Kidney glomerular epithelial cell (primary cell): ENCODE measurements at regions not wholly inside any gene's neighbourhood (a gene's known extent, or its start where the extent isn't known, plus 50 kb on each side); places are given as distances from the start of the nearest gene placed in this dataset.

ENCODE experiments used
- DNase-seq: peaks from one replicate; lab custom pipeline; 2025; lab: John Stamatoyannopoulos, UW

DNA sequence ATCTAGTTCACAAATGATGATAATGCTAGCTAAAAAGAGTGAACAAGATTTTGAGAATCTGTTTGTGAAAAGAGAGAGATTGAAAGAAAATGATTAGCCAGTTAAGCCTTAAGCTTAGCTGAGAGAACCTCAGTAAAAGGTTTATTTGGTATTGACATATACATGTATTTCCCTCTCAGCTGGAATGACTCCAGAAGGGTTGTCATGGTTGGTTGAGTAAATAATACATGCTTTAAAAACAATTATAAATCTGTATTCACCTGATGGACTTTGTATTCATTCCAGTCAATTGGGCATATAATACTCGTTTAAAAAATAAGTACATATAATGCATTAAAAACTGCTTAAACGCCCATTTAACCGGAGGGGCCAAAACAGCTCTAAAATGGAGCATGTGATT, 181.4 kb downstream of the GRB14 start:
- no peak for DNase-seq

DNA sequence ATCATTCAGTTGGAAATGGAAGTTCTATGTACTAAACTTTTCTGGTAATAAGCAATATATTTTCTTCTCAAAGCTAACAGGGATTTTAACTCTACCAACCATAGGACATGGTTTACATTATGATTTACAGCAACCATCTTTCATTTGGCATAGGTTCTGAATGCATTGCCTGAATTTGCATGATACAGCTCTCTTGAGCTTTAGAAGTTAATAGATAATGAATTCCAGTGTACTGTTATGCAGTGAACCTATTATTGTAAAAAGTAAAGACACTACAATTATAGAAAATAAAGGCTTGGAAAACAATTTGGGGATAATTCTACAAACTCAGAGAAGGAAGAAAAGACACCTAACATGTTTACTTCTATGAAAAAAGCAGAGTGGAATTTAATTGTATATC, 182.0 kb downstream of the GRB14 start:
- DNase-seq: no peak

DNA sequence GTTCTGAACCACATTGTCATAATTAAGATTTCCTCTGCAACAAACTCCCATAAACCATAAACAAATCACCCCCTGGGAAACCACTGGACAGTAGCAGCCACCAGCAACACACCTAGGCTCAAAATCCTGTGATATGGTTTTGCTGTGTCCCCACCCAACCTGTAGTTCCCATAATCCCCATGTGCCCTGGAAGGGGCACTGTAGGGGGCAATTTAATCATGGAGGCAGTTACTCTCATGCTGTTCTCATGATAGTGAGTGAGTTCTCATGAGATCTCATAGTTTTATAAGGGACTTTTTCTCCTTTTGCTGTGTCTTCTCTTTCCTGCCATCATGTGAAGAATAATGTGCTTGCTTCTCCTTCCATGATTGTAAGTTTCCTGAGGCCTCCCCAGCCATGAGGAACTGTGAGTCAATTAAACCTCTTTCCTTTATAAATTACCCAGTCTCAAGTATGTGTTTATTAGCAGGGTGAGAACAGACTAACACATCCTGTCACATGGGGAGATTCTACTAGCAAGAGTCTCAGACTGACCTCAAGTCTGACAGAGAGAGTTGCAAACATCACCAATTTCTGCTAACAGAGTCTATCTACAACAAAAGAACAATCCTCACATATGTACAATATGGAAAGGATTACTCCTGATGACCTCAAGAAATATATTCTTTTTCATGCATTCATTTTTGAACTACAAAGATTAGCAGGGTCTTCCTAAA, 182.6 kb downstream of the GRB14 start:
- no peak for DNase-seq

DNA sequence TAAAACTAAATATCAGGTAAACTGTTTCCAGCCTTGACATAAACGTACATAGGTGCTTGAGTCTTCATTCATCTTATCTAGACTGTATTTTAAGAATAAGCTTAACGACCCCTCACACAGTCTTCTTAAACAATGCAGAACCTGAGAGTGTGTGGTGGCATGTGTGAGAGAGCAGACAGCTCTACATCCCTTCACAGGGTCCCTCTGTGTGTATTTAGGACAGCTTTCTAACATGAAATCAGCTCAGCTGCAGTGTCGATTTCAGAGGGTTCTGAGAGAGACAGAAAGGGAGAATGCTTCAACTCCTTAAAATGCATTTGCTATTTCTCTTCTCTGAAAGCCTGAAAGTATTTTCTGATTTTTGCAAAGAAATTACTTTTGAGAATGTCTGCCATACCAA, 185.2 kb downstream of the GRB14 start:
- DNase-seq: no peak

DNA sequence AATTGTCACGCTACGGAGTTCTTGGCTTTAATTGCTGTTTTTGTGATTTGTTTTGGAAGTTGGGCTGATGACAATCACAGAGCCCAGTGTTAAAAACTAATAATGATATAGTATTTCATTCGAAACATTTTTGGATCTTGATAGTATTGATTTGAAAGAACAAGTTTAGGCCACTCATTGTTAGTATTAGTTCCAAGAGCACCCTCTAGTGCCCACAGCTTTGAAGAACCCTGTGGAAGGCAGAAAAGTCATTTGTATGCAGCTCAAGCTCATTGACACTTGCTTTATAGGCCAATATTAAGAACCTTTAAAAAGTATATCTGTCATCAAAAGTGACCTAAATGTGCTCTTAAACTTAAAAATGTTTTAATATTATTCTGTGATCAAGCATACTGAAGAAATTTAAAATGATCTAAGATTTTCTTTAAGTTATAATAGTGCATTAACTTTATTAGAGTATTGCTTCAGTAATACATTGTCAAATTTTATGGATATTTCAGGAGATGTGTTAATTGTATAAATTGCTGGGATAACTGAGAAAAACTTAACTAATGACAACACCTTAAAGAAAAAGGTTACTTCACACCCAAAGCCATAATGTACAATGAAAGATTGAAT, 191.0 kb downstream of the GRB14 start:
- peak; percentile 25 for DNase-seq

DNA sequence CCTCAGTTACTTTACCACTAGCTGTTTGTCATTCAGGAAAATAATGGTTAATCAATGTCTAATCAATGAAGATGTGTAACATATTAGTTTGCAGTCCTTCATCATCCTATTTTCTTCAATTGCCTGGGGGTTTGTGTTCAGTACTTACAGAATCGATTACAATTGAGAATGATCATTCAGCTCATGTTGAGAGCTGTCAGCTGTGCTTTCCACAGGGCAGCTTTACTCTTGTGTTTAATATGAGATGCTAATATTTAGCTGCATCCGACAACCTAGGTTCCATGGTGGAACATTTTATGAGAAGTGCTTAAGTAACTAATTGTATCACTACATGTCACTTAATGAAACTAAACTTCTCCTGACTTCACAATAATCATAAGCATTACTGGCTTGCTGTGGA, 191.9 kb downstream of the GRB14 start:
- DNase-seq: no peak

DNA sequence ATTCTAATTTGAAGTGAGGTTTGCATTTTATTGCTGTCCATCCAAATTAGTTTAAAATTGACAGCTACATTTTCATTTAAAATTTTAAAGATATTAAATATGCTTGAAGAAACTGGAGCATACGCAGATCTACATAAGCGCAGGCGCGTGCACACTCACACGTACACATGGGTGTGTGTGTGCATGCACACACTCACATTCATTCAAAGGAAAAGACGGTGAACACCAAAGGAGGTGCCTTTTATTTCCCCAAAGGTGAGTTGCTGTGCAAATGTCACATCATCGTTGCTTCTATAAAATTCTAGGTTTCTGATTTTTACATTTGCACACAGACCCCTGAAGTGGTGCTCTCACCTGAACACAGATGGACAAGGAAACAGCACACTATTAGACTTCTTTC, 194.2 kb downstream of the GRB14 start:
- no peak for DNase-seq

DNA sequence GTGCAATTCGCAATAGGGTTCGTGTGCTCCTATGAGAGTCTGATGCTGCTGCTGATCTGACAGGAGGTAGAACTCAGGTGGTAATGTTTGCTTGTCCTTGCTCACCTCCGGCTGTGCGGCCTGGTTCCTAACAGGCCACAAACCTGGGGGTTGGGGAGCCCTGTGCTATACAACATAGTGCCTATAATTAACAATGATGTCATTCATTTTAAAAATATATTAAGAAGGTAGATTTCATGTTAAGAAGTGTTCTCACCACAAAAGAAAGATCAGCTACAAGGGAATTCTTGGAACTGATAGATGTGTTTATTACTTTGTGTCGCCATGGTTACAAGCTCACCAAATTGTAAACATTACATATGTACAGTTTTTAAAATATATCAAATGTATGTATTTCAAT, 200.5 kb downstream of the GRB14 start:
- no peak for DNase-seq

DNA sequence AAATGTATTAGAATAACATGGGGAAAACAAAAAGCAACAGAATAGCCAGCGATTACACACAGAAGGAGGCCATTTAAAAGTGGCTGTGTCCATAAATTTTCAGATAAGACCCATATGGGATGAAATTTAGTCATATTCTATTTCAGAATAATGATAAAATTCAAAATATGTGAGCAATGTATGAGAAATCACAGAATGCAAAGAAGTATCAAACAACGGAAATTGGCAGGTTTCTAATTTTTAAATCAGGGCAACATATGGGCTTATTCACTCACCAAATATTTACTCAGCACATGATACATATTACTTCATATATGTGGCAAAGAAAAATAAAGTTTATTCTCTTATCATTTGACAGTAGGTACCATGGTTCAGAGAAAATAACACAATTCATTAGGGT, 208.5 kb downstream of the GRB14 start:
- no peak for DNase-seq

DNA sequence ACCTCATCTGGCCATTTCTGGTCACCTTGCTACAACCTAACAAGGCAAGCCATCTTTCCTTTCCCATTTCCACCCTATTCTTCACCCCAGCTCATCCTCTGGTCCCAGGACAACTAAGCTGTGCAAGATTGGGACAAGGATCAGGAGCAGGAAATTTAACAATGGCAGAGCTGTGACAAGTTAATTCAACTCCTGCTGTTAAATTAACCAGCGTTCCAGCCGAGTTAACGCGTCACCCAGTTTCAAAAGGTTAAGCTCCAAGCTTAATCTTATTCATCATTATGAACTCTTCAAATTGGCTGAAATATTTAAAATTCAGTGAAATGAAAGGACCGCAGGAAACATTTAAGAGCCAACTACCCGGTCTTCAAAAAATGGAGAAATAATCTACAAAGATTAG, 231.9 kb downstream of the GRB14 start:
- DNase-seq: no peak

DNA sequence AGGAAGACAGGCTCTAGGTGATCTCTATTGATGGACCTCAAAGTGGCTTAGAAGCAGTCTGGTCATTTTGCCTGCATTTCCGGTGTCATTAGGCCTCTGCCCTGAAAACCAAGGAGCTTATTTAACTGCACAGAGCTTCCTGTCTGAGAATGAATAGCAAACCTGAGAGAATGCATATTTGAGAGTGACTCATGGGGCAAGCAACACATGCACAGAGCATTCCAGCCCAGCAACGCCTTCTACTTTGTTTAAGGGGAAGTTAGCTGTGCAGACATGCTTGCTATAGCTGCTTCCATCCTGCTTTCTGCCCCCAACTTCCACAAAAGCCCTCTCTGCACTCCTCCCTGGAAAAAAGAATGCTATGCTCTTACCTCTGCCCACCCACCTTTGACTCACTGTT, 232.8 kb downstream of the GRB14 start:
- DNase-seq: peak; percentile 92

DNA sequence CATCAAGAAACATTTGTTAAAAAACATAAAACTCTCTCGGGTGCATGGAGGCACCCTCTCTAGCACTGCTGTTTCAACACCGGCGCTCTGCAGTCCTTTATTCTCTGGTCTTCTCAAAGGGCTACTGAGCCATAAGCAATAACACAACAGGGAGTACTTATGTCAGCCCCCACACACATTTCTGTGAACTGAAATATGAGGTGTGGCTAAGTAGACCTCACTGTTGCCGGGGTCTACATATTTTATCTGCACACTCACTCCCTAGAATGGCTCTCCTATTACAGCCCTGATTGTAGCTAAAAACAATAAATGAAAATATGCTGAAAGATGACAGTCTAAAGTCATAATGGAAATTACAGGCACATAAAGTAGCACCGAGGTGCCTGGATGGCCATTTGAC, 235.1 kb downstream of the GRB14 start:
- no peak for DNase-seq

DNA sequence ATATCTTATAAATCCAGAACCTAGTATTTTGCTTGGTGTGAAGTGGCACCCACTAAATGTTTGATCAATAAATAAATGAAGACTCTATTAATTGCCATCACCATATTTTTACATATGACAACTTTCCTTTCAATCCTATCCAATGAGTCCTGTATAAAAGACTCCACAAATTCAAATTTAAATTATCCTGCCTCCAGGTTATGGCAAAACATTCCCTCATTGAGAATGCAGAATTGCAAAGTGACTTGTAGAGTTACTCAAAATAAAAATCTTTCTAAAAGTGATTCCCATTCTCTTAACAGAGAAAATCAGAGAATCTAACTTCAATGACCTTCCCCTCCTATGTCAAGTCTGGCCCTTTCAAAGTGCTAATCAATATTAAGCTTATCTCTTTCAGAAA, 236.8 kb downstream of the GRB14 start:
- no peak for DNase-seq

DNA sequence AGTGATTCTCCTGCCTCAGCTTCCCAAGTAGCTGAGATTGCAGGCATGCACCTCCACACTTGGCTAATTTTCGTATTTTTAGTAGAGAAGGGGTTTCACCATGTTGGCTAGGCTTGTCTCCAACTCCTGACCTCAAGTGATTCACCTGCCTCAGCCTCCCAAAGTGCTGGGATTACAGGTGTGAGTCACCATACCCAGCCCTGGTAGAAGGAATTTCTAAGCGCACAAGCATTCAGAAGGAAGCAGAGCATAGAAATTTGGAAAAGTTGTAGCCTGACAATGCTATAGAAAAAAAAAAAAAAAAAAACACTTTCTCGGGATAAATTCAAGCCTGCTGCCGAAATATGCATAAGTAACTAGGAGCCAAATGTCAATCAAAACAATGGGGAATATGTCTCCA, 249.4 kb downstream of the GRB14 start:
- DNase-seq: no peak

DNA sequence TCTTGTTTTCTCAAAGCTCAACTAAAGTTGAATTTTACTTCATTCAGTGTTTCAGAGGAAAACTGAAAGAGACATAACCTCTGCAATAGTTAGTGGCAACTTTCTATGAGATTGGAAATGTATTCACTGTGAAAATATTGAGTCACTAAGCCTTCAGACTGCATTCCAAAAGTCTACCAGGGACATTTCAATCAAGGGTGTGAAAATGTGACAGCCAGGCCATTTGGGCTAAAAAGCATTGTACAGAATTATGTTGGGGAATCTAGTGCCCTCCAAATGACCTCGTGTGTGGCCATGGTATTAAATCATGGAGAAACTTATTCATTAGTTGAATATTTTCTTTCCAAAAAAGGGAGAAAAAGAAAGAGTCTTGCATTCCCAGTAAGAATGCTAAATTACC, 251.9 kb downstream of the GRB14 start:
- DNase-seq: no peak

DNA sequence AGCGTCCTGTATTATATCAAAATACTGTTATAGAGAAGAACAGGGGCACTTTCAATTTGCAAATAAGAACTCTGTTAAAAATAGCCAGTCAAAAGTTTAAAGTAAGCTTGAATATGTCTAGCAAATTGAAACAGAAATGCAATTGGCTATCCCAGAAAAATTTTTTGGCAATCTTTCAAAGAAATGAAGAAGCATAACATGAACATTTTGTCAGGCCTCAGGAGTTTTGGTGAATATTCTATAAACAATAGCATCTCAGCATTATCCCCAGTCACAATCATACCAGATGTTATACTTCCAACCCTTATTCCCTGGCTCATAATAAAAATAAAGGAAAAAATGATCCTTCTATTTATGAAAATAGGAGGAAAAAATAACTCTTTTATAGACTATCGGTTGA, 252.4 kb downstream of the GRB14 start:
- no peak for DNase-seq

DNA sequence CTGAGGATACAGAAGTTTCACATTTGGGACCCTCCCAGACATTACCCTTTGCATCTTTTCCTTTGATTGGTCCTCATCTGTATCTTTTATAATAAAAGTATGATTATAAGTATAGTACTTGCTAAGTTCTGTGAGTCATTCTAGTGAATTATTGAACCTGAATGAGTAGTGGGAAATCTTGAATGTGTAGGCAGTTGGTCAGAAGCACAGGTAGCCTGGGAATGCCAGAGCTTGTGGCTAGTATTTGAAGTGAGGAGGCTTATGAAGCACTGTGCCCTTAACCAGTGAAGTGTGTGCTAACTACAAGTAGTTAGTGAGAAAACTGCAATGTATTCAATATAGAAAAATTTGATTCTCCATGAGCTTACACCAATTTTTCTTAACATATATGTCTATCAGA, 257.6 kb downstream of the GRB14 start:
- DNase-seq: peak; percentile 8

DNA sequence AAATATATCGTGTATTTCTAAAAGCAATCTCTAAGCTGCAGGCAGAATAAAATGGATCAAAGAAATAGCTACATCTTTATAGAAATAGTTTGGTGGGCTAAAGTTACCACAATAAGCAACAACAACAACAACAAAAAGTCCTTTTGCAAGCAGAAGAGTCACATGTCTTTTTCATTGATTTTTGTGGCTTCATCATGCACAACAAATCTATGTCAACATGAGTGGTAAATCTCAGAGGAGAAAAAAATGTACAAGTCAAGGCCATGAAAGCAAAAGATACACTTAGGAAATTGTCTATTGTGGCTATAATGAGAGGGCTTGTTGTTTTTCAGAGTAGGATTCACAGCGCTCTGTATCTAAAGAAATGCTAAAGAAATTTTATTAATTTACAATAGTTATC, 269.7 kb downstream of the GRB14 start:
- DNase-seq: no peak

DNA sequence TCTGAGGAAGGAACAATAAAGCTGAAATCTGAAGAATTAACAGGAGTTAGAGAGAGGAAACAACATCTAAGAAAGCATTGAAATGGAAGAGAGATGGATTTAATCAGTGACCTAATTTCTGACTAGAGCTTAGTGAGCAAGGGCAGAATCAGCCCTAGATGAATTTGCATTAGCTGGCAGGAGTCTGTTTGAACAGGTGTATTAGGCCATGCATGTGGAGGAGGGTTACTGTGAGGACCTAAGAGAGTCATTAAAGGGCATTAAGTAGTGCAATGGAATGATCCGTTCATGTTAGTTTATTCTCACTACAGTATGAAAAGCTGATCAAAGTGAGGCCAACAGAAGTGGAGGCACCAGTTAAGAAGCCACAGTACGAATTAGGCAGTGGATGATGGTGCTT, 285.3 kb downstream of the GRB14 start:
- no peak for DNase-seq

DNA sequence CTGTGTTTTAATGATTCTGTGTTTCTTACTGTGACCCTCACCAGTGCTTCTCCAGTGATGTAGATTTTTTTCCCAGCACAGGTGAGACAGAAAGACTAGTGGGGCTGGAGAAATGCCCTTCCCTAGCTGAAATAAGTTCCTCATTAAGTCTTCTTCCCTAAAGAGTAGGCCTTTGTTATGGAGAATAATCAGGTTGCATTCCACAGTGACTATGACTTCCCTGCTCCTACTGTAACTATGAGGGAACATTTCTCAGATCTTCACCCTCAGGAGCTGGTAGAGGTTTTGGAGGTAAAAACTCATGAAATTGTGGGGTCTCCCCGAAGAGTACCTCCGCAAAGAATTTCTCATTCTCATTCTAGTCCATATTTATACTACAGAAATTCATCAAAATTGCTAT, 286.2 kb downstream of the GRB14 start:
- no peak for DNase-seq

DNA sequence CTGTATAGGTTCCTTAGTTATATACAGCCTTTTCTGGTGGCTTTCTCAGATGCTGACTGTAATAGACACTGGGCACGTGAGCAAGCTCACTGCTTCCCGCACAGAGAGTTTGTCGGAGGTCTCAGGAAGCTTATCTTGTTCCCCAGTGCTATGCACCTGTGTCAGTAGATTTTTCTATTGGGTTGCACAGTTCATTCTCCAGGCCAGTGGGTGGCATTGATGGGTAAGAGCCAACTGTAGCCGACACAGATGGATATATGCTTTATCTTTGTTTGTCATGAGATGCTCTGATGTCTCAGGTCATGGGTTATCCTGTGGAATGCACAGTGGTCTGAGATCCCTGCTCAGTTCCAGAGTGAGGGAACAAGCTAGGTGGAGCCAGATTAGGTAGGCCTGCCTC, 293.0 kb downstream of the GRB14 start:
- no peak for DNase-seq

DNA sequence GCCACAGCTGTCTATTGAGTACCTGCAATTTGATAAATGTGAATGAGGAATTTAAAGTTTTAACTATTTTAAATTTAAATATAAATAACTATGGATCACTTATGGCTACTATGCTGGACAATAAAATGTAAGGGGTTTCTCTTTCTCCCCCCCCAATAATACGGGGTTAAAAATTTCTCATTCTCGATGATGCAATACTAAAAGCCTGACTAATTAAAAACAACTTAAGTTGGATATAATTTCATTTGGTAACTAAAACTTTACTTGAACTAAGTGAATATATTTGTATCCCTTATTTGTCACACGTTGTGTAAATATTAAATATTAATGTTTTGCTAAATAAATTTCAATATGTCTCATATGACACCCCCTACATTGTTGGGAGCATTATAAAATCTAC, 297.3 kb downstream of the GRB14 start:
- no peak for DNase-seq

DNA sequence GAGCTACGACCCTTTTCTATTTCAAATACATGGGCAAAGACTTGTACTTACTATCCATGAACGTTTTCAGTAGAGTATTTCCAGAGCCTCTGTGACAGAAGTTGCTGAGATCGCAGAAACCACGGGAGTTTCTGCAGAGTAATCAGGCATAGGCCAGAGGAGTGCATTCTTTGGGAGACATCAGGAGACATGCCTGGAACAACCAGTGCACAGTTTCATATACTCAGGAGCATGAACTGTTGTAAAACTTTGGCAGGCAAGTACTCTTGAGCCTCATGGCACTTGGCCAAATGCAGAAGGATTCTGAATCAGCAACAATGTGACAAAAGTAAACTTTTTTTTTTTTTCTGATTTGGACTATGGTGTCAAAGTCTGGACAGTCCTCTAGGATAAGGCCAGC, 307.1 kb downstream of the GRB14 start:
- DNase-seq: peak; percentile 9

DNA sequence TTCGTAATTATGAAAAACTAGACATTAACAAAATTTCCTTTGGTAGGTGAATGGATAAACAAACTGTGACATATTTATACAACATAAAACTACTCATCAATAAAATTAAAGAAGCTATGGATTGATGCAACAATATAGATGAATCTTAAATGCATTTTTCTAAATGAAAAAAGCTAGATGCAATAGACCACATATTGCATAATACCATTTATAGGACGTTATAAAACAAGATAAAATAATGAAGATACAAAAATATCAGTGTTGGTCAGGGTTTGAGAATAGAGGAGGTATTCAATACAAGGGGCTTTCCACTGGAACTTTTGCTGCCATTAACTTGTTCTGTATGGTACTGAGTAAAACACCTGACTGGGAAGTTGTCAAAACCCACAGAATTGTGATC, 314.4 kb downstream of the GRB14 start:
- no peak for DNase-seq
